Ovary (tissue), 7 donors: ENCODE measurements at regions not wholly inside any gene's neighbourhood (a gene's known extent, or its start where the extent isn't known, plus 50 kb on each side); places are given as distances from the start of the nearest gene placed in this dataset.

Source experiments
- DNase-seq, 5 donors: peaks; one replicate each; pipeline ENCODE4 v3.0.0-alpha.2; 2019 to 2020
- H3K27ac ChIP-seq, 2 donors: fragments of 200-600 bp; one replicate each; pipeline versions ENCODE4 v1.5.1 to v1.8.0; 2019 to 2022
- H3K27me3 ChIP-seq: fragments of 200-600 bp; one replicate; pipeline ENCODE4 v1.8.0; 2022
- H3K36me3 ChIP-seq: fragments of 200-600 bp; sonication (generic); one replicate; pipeline ENCODE4 v1.5.1; 2019
- H3K4me1 ChIP-seq: one replicate; pipeline ENCODE4 v1.8.1; 2013; ENCODE audit warnings: mild to moderate bottlenecking, moderate library complexity; ENCODE audit not compliant: insufficient read depth
- H3K4me3 ChIP-seq: fragments of 200-600 bp; sonication (generic); one replicate; pipeline ENCODE4 v1.5.1; 2017
- H3K9me3 ChIP-seq, 2 donors: fragments of 200-600 bp in 1 of 2; sonication (generic) in 1 of 2; one replicate each; pipeline versions ENCODE4 v1.5.1 to v1.8.1; 2013 to 2019; ENCODE audit warnings: mild to moderate bottlenecking in 1 of 2, moderate library complexity in 1 of 2
- CTCF ChIP-seq, 3 donors: fragments of 450-650 bp in 2 of 3; fragments of 200-600 bp in 1 of 3; IDR thresholded peaks; one replicate each; pipeline versions ENCODE4 v1.5.1 to v1.8.0; 2016 to 2022; ENCODE audit warnings: antibody characterized with exemption in 3 of 3, mild to moderate bottlenecking in 1 of 3
- EP300 ChIP-seq: sonication (generic); formaldehyde crosslinking; IDR thresholded peaks from one replicate; pipeline ENCODE4 v1.6.1; 2017; ENCODE audit warnings: antibody characterized with exemption
- POLR2A ChIP-seq: fragments of 450-650 bp; IDR thresholded peaks from one replicate; pipeline ENCODE4 v1.6.1; 2017; ENCODE audit warnings: antibody characterized with exemption, mild to moderate bottlenecking, moderate library complexity
- WGBS, 3 donors: extraction: QIAGEN DNeasy Blood & Tissue Kit in 1 of 3; methylation state at CpG; one replicate each; pipeline versions ENCODE4 v1.1.5 to v1.1.7; 2013 to 2017; 5-methylcytosine and 5-hydroxymethylcytosine counted together
- intact Hi-C, 4 donors: fragments of 100-400 bp; cut with DNase I; formaldehyde crosslinking; loops; one replicate each; pipeline versions ENCODE4 v1.11.0 to v1.15.1; 2022 to 2023
- donor health status: DM: no; HTN: no; CAD: no; lungs with moderate emphysema.
- donor health status: DM: no; HTN: no; CAD: no.
- donor health status: Bipolar disorder and iron deficiency.
- donor health status: DM: no; HTN: no; CAD: no.
- donor health status: DM: yes; HTN: yes; CAD: no.

DNA sequence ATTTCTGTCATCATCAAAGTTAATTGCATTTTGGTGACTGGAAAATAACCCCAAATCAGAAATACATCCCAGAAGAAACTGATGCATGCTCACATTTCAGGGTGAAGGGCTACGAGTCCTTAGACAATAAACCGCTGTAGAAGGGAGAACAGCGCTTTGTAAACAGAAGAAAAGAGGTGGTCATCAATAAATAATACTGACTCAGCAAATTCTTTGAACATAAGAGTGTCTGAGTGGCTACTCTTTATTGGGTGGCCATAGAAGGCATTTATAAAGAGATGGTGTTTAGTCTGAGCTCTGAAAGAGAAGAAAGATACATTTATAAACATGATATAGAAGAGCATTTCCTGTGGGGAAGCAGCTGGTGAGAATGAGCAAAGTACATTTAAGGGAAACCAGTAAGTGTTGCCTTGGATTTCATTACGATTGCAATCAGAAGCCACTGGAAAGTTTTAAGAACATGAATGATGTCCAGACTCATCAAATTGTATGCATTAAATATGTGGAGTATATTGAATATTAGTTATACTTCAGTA, 246.9 kb upstream of the GIMD1 start:
- 89 to 90% (median 90%) methylated on average over 4 of the region's 4 CpGs for WGBS, 3 donors
- DNase-seq = no peak
- TF ChIP-seq POLR2A (no peak), EP300 (no peak), CTCF (IDR thresholded peaks at IDR 0.05) (no peak)
- H3K36me3 ChIP-seq = no peaks in the 10 kb centered on the region
- no peak overlapping the region for H3K27ac ChIP-seq
- H3K4me3 ChIP-seq = no peak overlapping the region
- H3K9me3 ChIP-seq = no peaks in the 10 kb centered on the region
- no peaks in the 10 kb centered on the region for H3K27me3 ChIP-seq
- intact Hi-C loops = no loop called here
- H3K4me1 ChIP-seq = no peaks in the 10 kb centered on the region

GRCh38 chr4:106614441-106614840, 245.9 kb upstream of the GIMD1 start:
- TF ChIP-seq CTCF (IDR thresholded peaks at IDR 0.05) = no peak
- no peak for TF ChIP-seq EP300
- no peak for TF ChIP-seq POLR2A
- no peak overlapping the region for H3K27ac ChIP-seq
- H3K27me3 ChIP-seq = no peaks in the 10 kb centered on the region
- no peaks in the 10 kb centered on the region for H3K4me1 ChIP-seq
- H3K4me3 ChIP-seq = no peak overlapping the region
- no peaks in the 10 kb centered on the region for H3K36me3 ChIP-seq
- 5 to 13% (median 6%) methylated on average over 4 of the region's 4 CpGs for WGBS, 3 donors
- DNase-seq = no peak
- H3K9me3 ChIP-seq = no peaks in the 10 kb centered on the region
- intact Hi-C loops = no loop called here

GRCh38 chr4:106609917-106610316, 241.3 kb upstream of the GIMD1 start:
- Histone ChIP-seq H3K9me3 (no peaks in the 10 kb centered on the region), H3K4me3 (no peak overlapping the region), H3K4me1 (no peaks in the 10 kb centered on the region), H3K27me3 (no peaks in the 10 kb centered on the region), H3K27ac (no peak overlapping the region), H3K36me3 (no peaks in the 10 kb centered on the region)
- DNase-seq = no peak
- WGBS, 3 donors = 87 to 88% (median 87%) methylated on average over 7 of the region's 7 CpGs
- TF ChIP-seq CTCF (IDR thresholded peaks at IDR 0.05) (no peak), POLR2A (no peak), EP300 (no peak)
- intact Hi-C loops = no loop called here

DNA sequence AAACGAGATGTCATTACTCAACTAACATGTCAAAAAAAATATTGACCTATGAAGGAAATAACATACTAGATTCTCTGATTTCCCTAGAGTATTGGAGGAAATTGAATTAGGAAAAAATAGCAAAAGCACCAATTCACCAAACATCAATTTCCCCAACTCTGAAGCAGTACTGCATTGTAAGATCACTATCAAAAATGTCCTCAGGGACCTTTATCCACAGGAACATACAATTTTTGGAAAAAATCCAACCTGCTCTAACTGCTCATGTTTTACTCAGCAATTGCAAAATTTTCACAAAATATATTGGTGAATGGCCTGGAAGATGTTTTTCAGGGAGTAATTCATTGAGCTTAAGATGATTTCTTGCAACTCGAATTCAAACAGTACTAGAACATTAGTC, 239.0 kb upstream of the GIMD1 start:
- Histone ChIP-seq H3K4me3 (no peak overlapping the region), H3K36me3 (no peaks in the 10 kb centered on the region), H3K9me3 (no peaks in the 10 kb centered on the region), H3K27me3 (no peaks in the 10 kb centered on the region), H3K4me1 (no peaks in the 10 kb centered on the region), H3K27ac (no peak overlapping the region)
- 41 to 53% (median 51%) methylated on average over 2 of the region's 2 CpGs for WGBS, 3 donors
- intact Hi-C loops = no loop called here
- TF ChIP-seq CTCF (IDR thresholded peaks at IDR 0.05) (no peak), POLR2A (no peak), EP300 (no peak)
- DNase-seq = no peak
